ENCODE measurements at regions not wholly inside any gene's neighbourhood (a gene's known extent, or its start where the extent isn't known, plus 50 kb on each side); places are given as distances from the start of the nearest gene placed in this dataset.

DNA sequence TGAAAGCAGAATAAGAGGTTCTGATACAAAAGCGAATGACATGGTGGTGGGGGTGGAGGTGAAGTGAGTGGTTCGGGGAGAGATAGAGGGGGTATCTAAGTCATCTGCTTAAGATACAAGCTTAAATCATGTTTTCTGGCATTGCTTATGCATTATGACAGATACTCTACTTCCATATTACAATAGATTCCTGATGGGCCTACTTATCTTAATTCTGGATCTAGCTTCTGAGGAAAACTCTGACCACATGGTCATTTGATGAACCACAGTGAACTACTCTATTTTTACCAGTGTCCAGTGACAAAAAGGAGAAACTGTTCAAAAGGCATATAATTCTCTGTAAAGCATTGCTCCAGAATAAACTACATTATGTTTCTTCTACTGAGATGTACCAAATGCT is 673.7 kb upstream of the CCDC54 start:
- Mint-ChIP-seq H3K27ac (ENCODE audit: unreplicated experiment) (no peak overlapping the region), H3K36me3 (ENCODE audit: low read depth) (no peaks in the 10 kb centered on the region), H3K9me3 (ENCODE audit: low read depth) (no peaks in the 10 kb centered on the region), H3K27me3 (ENCODE audit: low read depth) (no peaks in the 10 kb centered on the region), H3K4me1 (ENCODE audit: low read depth) (peaks cover 14% of the 10 kb centered on the region), H3K4me3 (ENCODE audit: unreplicated experiment) (no peak overlapping the region)
- DNase-seq (ENCODE audit: low spot score) = no peak
- TF ChIP-seq, protein P1, sequence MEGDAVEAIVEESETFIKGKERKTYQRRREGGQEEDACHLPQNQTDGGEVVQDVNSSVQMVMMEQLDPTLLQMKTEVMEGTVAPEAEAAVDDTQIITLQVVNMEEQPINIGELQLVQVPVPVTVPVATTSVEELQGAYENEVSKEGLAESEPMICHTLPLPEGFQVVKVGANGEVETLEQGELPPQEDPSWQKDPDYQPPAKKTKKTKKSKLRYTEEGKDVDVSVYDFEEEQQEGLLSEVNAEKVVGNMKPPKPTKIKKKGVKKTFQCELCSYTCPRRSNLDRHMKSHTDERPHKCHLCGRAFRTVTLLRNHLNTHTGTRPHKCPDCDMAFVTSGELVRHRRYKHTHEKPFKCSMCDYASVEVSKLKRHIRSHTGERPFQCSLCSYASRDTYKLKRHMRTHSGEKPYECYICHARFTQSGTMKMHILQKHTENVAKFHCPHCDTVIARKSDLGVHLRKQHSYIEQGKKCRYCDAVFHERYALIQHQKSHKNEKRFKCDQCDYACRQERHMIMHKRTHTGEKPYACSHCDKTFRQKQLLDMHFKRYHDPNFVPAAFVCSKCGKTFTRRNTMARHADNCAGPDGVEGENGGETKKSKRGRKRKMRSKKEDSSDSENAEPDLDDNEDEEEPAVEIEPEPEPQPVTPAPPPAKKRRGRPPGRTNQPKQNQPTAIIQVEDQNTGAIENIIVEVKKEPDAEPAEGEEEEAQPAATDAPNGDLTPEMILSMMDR (IDR thresholded peaks at IDR 0.05) = no peak

DNA sequence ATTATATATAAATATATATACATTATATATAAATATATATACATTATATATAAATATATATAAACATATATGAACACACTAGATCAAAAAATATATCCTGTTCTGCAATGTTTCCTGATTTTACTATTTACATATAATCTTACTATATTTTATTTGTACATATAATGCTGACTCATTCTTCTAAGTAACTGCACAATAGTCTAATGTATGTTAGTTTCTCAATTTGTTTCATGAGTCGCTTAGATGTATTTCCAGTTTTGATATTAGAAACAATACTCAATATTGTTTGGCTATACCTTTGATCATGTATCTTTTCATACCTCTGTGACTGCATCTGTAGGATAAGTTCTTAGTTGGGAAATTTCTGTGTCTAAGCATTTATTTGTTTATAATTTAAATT is 669.9 kb upstream of the CCDC54 start:
- TF ChIP-seq, protein P1 (IDR thresholded peaks at IDR 0.05) = no peak
- Mint-ChIP-seq H3K27me3 (ENCODE audit: low read depth) (no peaks in the 10 kb centered on the region), H3K4me1 (ENCODE audit: low read depth) (peaks cover 15% of the 10 kb centered on the region), H3K36me3 (ENCODE audit: low read depth) (no peaks in the 10 kb centered on the region), H3K27ac (ENCODE audit: unreplicated experiment) (no peak overlapping the region), H3K4me3 (ENCODE audit: unreplicated experiment) (no peak overlapping the region), H3K9me3 (ENCODE audit: low read depth) (no peaks in the 10 kb centered on the region)
- DNase-seq (ENCODE audit: low spot score) = no peak

- Mint-ChIP-seq H3K9me3 (ENCODE audit: low read depth) (peaks cover 6% of the 10 kb centered on the region), H3K36me3 (ENCODE audit: low read depth) (no peaks in the 10 kb centered on the region), H3K27me3 (ENCODE audit: low read depth) (no peaks in the 10 kb centered on the region), H3K4me1 (ENCODE audit: low read depth) (peaks cover 14% of the 10 kb centered on the region), H3K4me3 (ENCODE audit: unreplicated experiment) (no peak overlapping the region), H3K27ac (ENCODE audit: unreplicated experiment) (no peak overlapping the region)
- DNase-seq (ENCODE audit: low spot score) = no peak
- TF ChIP-seq, protein P1 (IDR thresholded peaks at IDR 0.05) = no peak
Observed at GRCh38 chr3:106710596-106710995, 666.6 kb upstream of the CCDC54 start.

- Mint-ChIP-seq H3K4me1 (ENCODE audit: low read depth) (peaks cover 14% of the 10 kb centered on the region), H3K4me3 (ENCODE audit: unreplicated experiment) (no peak overlapping the region), H3K36me3 (ENCODE audit: low read depth) (no peaks in the 10 kb centered on the region), H3K27me3 (ENCODE audit: low read depth) (no peaks in the 10 kb centered on the region), H3K27ac (ENCODE audit: unreplicated experiment) (peak overlapping the region; percentile 1), H3K9me3 (ENCODE audit: low read depth) (peaks cover 6% of the 10 kb centered on the region)
- TF ChIP-seq, protein P1 (IDR thresholded peaks at IDR 0.05) = no peak
- no peak for DNase-seq (ENCODE audit: low spot score)
Observed at GRCh38 chr3:106711650-106712049, 665.6 kb upstream of the CCDC54 start.

GRCh38 chr3:106714400-106714799 is 662.8 kb upstream of the CCDC54 start:
- H3K4me3 Mint-ChIP-seq (ENCODE audit: unreplicated experiment) = no peak overlapping the region
- peaks cover 6% of the 10 kb centered on the region for H3K9me3 Mint-ChIP-seq (ENCODE audit: low read depth)
- TF ChIP-seq, protein P1 (IDR thresholded peaks at IDR 0.05) = no peak
- H3K36me3 Mint-ChIP-seq (ENCODE audit: low read depth) = no peaks in the 10 kb centered on the region
- H3K27ac Mint-ChIP-seq (ENCODE audit: unreplicated experiment) = no peak overlapping the region
- H3K27me3 Mint-ChIP-seq (ENCODE audit: low read depth) = no peaks in the 10 kb centered on the region
- DNase-seq (ENCODE audit: low spot score) = no peak
- peaks cover 14% of the 10 kb centered on the region for H3K4me1 Mint-ChIP-seq (ENCODE audit: low read depth)

Measured in chondrocyte (in vitro differentiated cells).